ENCODE measurements at regions not wholly inside any gene's neighbourhood (a gene's known extent, or its start where the extent isn't known, plus 50 kb on each side); places are given as distances from the start of the nearest gene placed in this dataset.

GRCh38 chr13:83450591-83450990 lies 431.7 kb downstream of the SLITRK1 start (continued):
- TF ChIP-seq REST (IDR thresholded peaks at IDR 0.05; ENCODE audit: unreplicated experiment) (no peak), ZNF462 (CRISPR knock-in tag; IDR thresholded peaks at IDR 0.05) (no peak), EZH2 (IDR thresholded peaks at IDR 0.05; ENCODE audit: low read depth, unreplicated experiment) (no peak), STAT1 (IDR thresholded peaks at IDR 0.05; ENCODE audit: unreplicated experiment) (no peak)

GRCh38 chr13:83449668-83450395 lies 432.4 kb downstream of the SLITRK1 start:
- Histone ChIP-seq H3K27me3 (ENCODE audit: insufficient read depth) (no peaks in the 10 kb centered on the region), H3K4me3 (no peak overlapping the region), H3K27ac (ENCODE audit: low read depth) (no peak overlapping the region), H4K20me1 (replicated peaks; ENCODE audit: insufficient read depth) (no peaks in the 10 kb centered on the region), H3F3A (replicated peaks; ENCODE audit: low read depth) (no peaks in the 10 kb centered on the region), H3K4me2 (no peak overlapping the region), H3K9me2 (ENCODE audit: insufficient read depth) (no peaks in the 10 kb centered on the region), H3K79me2 (replicated peaks; ENCODE audit: insufficient read depth) (no peaks in the 10 kb centered on the region), H2AFZ (no peak overlapping the region), H3K36me3 (ENCODE audit: insufficient read depth) (no peaks in the 10 kb centered on the region), H3K4me1 (ENCODE audit: insufficient read depth) (no peaks in the 10 kb centered on the region)
- DNase-seq (ENCODE audit: low spot score) (peak; percentile 5), ATAC-seq (peak; percentile 81)
- Mint-ChIP-seq H3K27me3 (ENCODE audit: insufficient read depth, low read depth, poor library complexity) (peaks cover 7% of the 10 kb centered on the region), H3K4me1 (peaks cover 10% of the 10 kb centered on the region; the same call in 2 of the 3 replicates), H3K4me3 (no peak overlapping the region), H3K27ac (peak overlapping the region; percentile 41), H3K36me3 (ENCODE audit: low read depth) (no peaks in the 10 kb centered on the region), H3K9me3 (0 out of 3 replicates have a peak, but pooled peaks cover 3% of the 10 kb centered on the region)
- TF ChIP-seq JUNB (IDR thresholded peaks at IDR 0.05; ENCODE audit: unreplicated experiment) (no peak), ZNF114 (CRISPR knock-in tag; IDR thresholded peaks at IDR 0.05) (no peak), STAT1 (IDR thresholded peaks at IDR 0.05; ENCODE audit: unreplicated experiment) (no peak), ZNF331 (CRISPR knock-in tag; IDR thresholded peaks at IDR 0.05; ENCODE audit: low read depth) (no peak)
